Endothelial cell of umbilical vein (primary cell): ENCODE measurements at regions not wholly inside any gene's neighbourhood (a gene's known extent, or its start where the extent isn't known, plus 50 kb on each side); places are given as distances from the start of the nearest gene placed in this dataset.

ENCODE experiments used
- BruUV-seq: library from RNA; stranded (reverse); fragments of 400-500 nt; replicated peaks from 2 replicates; lab custom pipeline; 2021; lab: Mats Ljungman, UMichigan
- CTCF ChIA-PET: fragments of 300-600, 350-600 bp; sonication (Branson Sonifier 250); formaldehyde crosslinking; loops from one replicate; lab custom pipeline; 2021; ENCODE audit warnings: antibody characterized with exemption, inconsistent platforms; lab: Charles Lee
- POLR2A ChIA-PET: fragments of 300-600, 350-600 bp; sonication (Branson Sonifier 250); formaldehyde crosslinking; loops from one replicate; lab custom pipeline; 2021; ENCODE audit warnings: antibody characterized with exemption, inconsistent platforms; lab: Charles Lee
- DNase-seq: peaks from one replicate; pipeline ENCODE4 v3.0.0-alpha.2; 2011; ENCODE audit warnings: low read depth, low spot score
- FAIRE-seq: peaks from 2 replicates; lab custom pipeline; 2011; peaks lifted over from hg19 to GRCh38; lab: Jason Lieb, UNC
- H2AFZ ChIP-seq: 2 replicates; pipeline ENCODE4 v1.6.0; 2012; ENCODE audit warnings: low read depth, low read length, control low read depth, inconsistent platforms
- H3K27ac ChIP-seq: 2 replicates; pipeline ENCODE4 v1.5.1; 2011; ENCODE audit warnings: low read depth, mild to moderate bottlenecking, control low read depth, low read length, moderate library complexity; ENCODE audit not compliant: insufficient read depth
- H3K27me3 ChIP-seq, 2 experiments: 2 replicates each; pipeline versions ENCODE4 v1.6.0 to v1.6.1; 2011; ENCODE audit warnings: low read length in 2 of 2, mixed read lengths in 1 of 2; ENCODE audit not compliant: control insufficient read depth in 2 of 2, insufficient read depth in 2 of 2
- H3K36me3 ChIP-seq, 2 experiments: 2 replicates in 1 of 2; 3 replicates in 1 of 2; pipeline ENCODE4 v1.5.1; 2011; ENCODE audit warnings: low read length in 2 of 2, mild to moderate bottlenecking in 1 of 2, moderate library complexity in 1 of 2; ENCODE audit not compliant: control insufficient read depth in 2 of 2, insufficient read depth in 2 of 2; ENCODE audit errors: extremely low read depth in 1 of 2
- H3K4me1 ChIP-seq: 3 replicates; pipeline ENCODE4 v1.5.1; 2011; ENCODE audit warnings: mild to moderate bottlenecking, low read length; ENCODE audit not compliant: control insufficient read depth, insufficient read depth; ENCODE audit errors: extremely low read depth
- H3K4me2 ChIP-seq: 2 replicates; pipeline ENCODE4 v1.6.1; 2011; ENCODE audit warnings: low read length, control low read depth, mixed read lengths; ENCODE audit not compliant: insufficient read depth
- H3K4me3 ChIP-seq, 3 experiments: fragments of 200-600 bp in 1 of 3; sonication (generic), shearing (Covaris generic) in 1 of 3; replicated peaks in 1 of 3; 2 replicates each; pipeline ENCODE4 v1.5.1; 2011 to 2016; ENCODE audit warnings: control low read depth in 3 of 3, low read length in 3 of 3, mild to moderate bottlenecking in 2 of 3, inconsistent platforms in 1 of 3, low read depth in 1 of 3, moderate library complexity in 1 of 3; ENCODE audit not compliant: insufficient read depth in 1 of 3
- H3K79me2 ChIP-seq: 2 replicates; pipeline ENCODE4 v1.6.0; 2012; ENCODE audit warnings: low read length, inconsistent platforms; ENCODE audit not compliant: control insufficient read depth, insufficient read depth
- H3K9ac ChIP-seq: replicated peaks from 2 replicates; pipeline ENCODE3; 2011; ENCODE audit warnings: low read length, control low read depth; ENCODE audit not compliant: insufficient read depth; ENCODE audit errors: extremely low read depth
- H3K9me1 ChIP-seq: replicated peaks from 3 replicates; pipeline ENCODE4 v1.6.0; 2011; ENCODE audit warnings: mild to moderate bottlenecking, low read length; ENCODE audit not compliant: control insufficient read depth, insufficient read depth; ENCODE audit errors: extremely low read depth
- H3K9me3 ChIP-seq: replicated peaks from 2 replicates; pipeline ENCODE4 v1.5.1; 2012; ENCODE audit warnings: low read length, inconsistent platforms; ENCODE audit not compliant: control insufficient read depth, insufficient read depth
- H4K20me1 ChIP-seq: replicated peaks from 2 replicates; pipeline ENCODE3; 2011; ENCODE audit warnings: mild to moderate bottlenecking, low read length; ENCODE audit not compliant: control insufficient read depth, insufficient read depth; ENCODE audit errors: extremely low read depth
- EZH2 ChIP-seq: IDR thresholded peaks from 2 replicates; pipeline ENCODE4 v1.6.1; 2012; ENCODE audit warnings: borderline replicate concordance, low read depth, mild to moderate bottlenecking, moderate library complexity, low read length, inconsistent platforms; ENCODE audit not compliant: severe bottlenecking
- GATA2 ChIP-seq: IDR thresholded peaks from 2 replicates; pipeline ENCODE4 v1.7.0; 2011; ENCODE audit warnings: low read depth, mild to moderate bottlenecking, moderate library complexity, mixed read lengths, low read length; ENCODE audit not compliant: insufficient read length, insufficient read depth
- JUN ChIP-seq: IDR thresholded peaks from 2 replicates; pipeline ENCODE4 v1.6.1; 2011; ENCODE audit warnings: borderline replicate concordance, low read depth; ENCODE audit not compliant: insufficient read length, insufficient read depth
- MYC ChIP-seq: IDR thresholded peaks from one replicate; pipeline ENCODE4 v1.6.1; 2011; ENCODE audit warnings: mild to moderate bottlenecking, low read depth, low read length
- POLR2A ChIP-seq: IDR thresholded peaks from 2 replicates; pipeline ENCODE4 v1.6.1; 2012; ENCODE audit warnings: low read depth, mild to moderate bottlenecking, control low read depth, low read length
- POLR2AphosphoS5 ChIP-seq: IDR thresholded peaks from 2 replicates; pipeline ENCODE4 v1.6.1; 2012; ENCODE audit warnings: low read depth, mild to moderate bottlenecking, control low read depth, low read length, moderate library complexity; ENCODE audit not compliant: insufficient read depth
- dilution Hi-C: fragments of 300-500 bp; cut with MboI; formaldehyde crosslinking; loops from one replicate; pipeline ENCODE4 v1.15.0; 2019; ENCODE audit warnings: low sequenced_read_pairs; ENCODE audit not compliant: extremely low pct_ligation_motif_present
- intact Hi-C: fragments of 100-400 bp; cut with micrococcal nuclease; formaldehyde crosslinking; loops from one replicate; pipeline ENCODE4 v1.10.0; 2022
- TF ChIP-seq, protein P1 (sequence below), 2 donors: IDR thresholded peaks; 1 replicate in 1 of 2; 2 replicates in 1 of 2; pipeline ENCODE4 v1.5.1; 2011; ENCODE audit warnings: low read length in 2 of 2, mild to moderate bottlenecking in 2 of 2, moderate library complexity in 2 of 2, control low read depth in 1 of 2, inconsistent platforms in 1 of 2, low read depth in 1 of 2; ENCODE audit not compliant: insufficient read depth in 1 of 2; ENCODE audit errors: extremely low read depth in 1 of 2

GRCh38 chr7:106552645-106553445 lies 108.1 kb downstream of the CCDC71L start:
- DNase-seq (no peak), FAIRE-seq (no peak)
- Histone ChIP-seq H3K9me1 (no peaks in the 10 kb centered on the region), H3K27ac (no peak overlapping the region), H3K9ac (no peak overlapping the region), H2AFZ (no peak overlapping the region), H3K9me3 (no peaks in the 10 kb centered on the region), H3K36me3 (no peaks in the 10 kb centered on the region), H3K4me3 (no peak overlapping the region), H3K4me2 (no peak overlapping the region), H3K27me3 (no peaks in the 10 kb centered on the region), H4K20me1 (no peaks in the 10 kb centered on the region), H3K4me1 (no peaks in the 10 kb centered on the region), H3K79me2 (no peaks in the 10 kb centered on the region)
- no TSS peak for BruUV-seq
- ChIA-PET POLR2A (no interaction called here), CTCF (interaction anchor here (1.2 to 2.3 kb wide), 2 partner anchors 10 to 90 kb away, joined by 3 to 11 read pairs; no protein-coding TSS in a partner anchor)
- dilution Hi-C loops = no loop called here
- no peak for TF ChIP-seq GATA2
- no peak for TF ChIP-seq JUN
- no peak for TF ChIP-seq MYC
- TF ChIP-seq POLR2A = no peak
- no peak for TF ChIP-seq POLR2AphosphoS5
- no peak for TF ChIP-seq EZH2
- TF ChIP-seq, protein P1, sequence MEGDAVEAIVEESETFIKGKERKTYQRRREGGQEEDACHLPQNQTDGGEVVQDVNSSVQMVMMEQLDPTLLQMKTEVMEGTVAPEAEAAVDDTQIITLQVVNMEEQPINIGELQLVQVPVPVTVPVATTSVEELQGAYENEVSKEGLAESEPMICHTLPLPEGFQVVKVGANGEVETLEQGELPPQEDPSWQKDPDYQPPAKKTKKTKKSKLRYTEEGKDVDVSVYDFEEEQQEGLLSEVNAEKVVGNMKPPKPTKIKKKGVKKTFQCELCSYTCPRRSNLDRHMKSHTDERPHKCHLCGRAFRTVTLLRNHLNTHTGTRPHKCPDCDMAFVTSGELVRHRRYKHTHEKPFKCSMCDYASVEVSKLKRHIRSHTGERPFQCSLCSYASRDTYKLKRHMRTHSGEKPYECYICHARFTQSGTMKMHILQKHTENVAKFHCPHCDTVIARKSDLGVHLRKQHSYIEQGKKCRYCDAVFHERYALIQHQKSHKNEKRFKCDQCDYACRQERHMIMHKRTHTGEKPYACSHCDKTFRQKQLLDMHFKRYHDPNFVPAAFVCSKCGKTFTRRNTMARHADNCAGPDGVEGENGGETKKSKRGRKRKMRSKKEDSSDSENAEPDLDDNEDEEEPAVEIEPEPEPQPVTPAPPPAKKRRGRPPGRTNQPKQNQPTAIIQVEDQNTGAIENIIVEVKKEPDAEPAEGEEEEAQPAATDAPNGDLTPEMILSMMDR (IDR thresholded peaks at IDR 0.05; ENCODE audit: extremely low read depth in 1 of 2, insufficient read depth in 1 of 2, low read depth in 1 of 2, low read length in 2 of 2) = no peak
- intact Hi-C loops = no loop called here
